ENCODE measurements at regions not wholly inside any gene's neighbourhood (a gene's known extent, or its start where the extent isn't known, plus 50 kb on each side); places are given as distances from the start of the nearest gene placed in this dataset.

DNA sequence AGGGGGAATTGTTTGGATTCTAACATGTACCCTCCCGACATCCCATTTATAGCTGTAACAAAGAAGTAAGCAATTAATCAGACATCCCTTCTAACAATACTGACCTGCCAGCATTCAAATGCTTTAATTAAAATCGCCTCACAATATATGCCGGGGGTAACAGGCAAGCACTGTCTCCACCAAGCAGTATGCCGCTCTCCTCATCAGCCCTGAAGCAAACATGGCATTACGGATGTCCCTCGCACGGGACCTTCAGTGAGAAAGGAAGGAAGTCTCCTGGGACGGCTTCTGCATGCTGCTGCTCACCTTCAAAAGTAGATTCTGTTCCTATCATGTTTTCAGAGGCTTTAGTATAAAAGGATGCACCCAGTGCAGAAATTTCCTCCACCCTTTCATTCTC is 292.7 kb upstream of the POU3F3 start:
- TF ChIP-seq, protein P1, sequence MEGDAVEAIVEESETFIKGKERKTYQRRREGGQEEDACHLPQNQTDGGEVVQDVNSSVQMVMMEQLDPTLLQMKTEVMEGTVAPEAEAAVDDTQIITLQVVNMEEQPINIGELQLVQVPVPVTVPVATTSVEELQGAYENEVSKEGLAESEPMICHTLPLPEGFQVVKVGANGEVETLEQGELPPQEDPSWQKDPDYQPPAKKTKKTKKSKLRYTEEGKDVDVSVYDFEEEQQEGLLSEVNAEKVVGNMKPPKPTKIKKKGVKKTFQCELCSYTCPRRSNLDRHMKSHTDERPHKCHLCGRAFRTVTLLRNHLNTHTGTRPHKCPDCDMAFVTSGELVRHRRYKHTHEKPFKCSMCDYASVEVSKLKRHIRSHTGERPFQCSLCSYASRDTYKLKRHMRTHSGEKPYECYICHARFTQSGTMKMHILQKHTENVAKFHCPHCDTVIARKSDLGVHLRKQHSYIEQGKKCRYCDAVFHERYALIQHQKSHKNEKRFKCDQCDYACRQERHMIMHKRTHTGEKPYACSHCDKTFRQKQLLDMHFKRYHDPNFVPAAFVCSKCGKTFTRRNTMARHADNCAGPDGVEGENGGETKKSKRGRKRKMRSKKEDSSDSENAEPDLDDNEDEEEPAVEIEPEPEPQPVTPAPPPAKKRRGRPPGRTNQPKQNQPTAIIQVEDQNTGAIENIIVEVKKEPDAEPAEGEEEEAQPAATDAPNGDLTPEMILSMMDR (IDR thresholded peaks at IDR 0.05; ENCODE audit: unreplicated experiment) = no peak

DNA sequence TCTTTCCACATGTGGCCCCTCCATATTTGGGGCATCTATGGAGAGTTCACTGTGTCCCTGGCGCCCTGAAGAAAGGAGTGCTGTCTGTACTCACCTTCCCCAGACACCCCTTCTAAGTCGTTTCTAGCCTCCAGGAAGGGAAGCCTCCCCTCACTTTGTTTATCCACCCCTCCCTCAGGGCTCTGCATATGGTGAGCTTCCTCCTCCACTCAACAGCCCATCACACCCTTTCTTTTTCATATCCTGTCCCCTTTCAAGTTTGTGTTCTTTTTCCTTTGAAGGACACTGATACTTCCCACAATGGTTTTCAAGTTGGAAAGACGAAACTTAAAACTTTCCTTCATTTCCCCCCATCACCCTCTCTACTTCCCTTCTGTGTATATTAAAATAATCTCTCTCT is 291.4 kb upstream of the POU3F3 start:
- H3K27me3 Mint-ChIP-seq (ENCODE audit: insufficient read depth, unreplicated experiment) = peaks cover 68% of the 10 kb centered on the region
- no peak overlapping the region for H3K4me3 Mint-ChIP-seq (ENCODE audit: unreplicated experiment)
- ChIA-PET POLR2A (no interaction called here), CTCF (interaction anchor here (0.6 to 0.7 kb wide), 2 partner anchors 20 to 115 kb away, joined by 3 read pairs; no protein-coding TSS in a partner anchor)
- no peaks in the 10 kb centered on the region for H3K36me3 Mint-ChIP-seq (ENCODE audit: insufficient read depth, unreplicated experiment)
- no peaks in the 10 kb centered on the region for H3K9me3 Mint-ChIP-seq (ENCODE audit: unreplicated experiment)
- H3K4me1 Mint-ChIP-seq (ENCODE audit: insufficient read depth, unreplicated experiment) = peaks cover 5% of the 10 kb centered on the region
- DNase-seq (ENCODE audit: unreplicated experiment) = no peak
- H3K27ac Mint-ChIP-seq (ENCODE audit: low read depth, unreplicated experiment) = no peak overlapping the region
- BruUV-seq (replicated peaks) = no TSS peak
- intact Hi-C loops (cut with micrococcal nuclease) = no loop called here
- TF ChIP-seq, protein P1 (IDR thresholded peaks at IDR 0.05; ENCODE audit: unreplicated experiment) = no peak

More for the DNA sequence above, 292.7 kb upstream of the POU3F3 start:
- no TSS peak for BruUV-seq (replicated peaks)
- peaks cover 81% of the 10 kb centered on the region for H3K27me3 Mint-ChIP-seq (ENCODE audit: insufficient read depth, unreplicated experiment)
- H3K27ac Mint-ChIP-seq (ENCODE audit: low read depth, unreplicated experiment) = no peak overlapping the region
- H3K36me3 Mint-ChIP-seq (ENCODE audit: insufficient read depth, unreplicated experiment) = peaks cover 7% of the 10 kb centered on the region
- H3K9me3 Mint-ChIP-seq (ENCODE audit: unreplicated experiment) = no peaks in the 10 kb centered on the region
- DNase-seq (ENCODE audit: unreplicated experiment) = no peak
- H3K4me3 Mint-ChIP-seq (ENCODE audit: unreplicated experiment) = no peak overlapping the region
- ChIA-PET POLR2A (no interaction called here), CTCF (interaction anchor here (0.7 kb wide), 1 partner anchor 28 kb away, joined by 3 read pairs; no protein-coding TSS in a partner anchor)
- intact Hi-C loops (cut with micrococcal nuclease) = no loop called here
- peaks cover 5% of the 10 kb centered on the region for H3K4me1 Mint-ChIP-seq (ENCODE audit: insufficient read depth, unreplicated experiment)

DNA sequence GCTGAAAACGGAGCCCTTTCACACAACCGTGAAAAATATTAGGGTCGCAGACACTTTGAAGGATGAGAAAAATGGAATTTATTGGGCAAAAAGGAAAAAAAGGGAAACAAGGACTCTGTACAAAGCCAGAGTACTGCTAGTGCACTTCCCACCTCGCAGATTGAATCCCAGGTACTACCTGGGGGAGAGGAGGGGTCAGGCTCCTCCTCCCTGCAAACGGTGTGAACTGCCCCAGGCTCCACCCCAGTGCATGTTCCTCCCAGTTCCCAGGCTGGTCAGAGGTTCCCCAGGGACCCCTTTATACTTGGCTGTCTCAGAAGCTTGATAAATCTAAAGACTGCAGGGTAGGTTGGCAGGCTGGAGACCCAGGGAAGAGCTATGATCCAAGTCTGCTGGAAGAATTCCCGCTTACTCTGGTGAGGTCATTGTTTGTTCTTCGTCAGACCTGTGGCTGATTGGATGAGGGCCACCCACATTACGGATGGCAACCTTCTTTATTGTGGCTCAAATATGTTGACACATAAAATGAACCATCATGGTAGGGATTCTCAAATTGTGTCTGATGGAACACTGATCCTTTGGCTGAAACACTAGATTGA is 290.4 kb upstream of the POU3F3 start:
- H3K9me3 Mint-ChIP-seq (ENCODE audit: unreplicated experiment) = no peaks in the 10 kb centered on the region
- H3K4me1 Mint-ChIP-seq (ENCODE audit: insufficient read depth, unreplicated experiment) = peaks cover 5% of the 10 kb centered on the region

DNA sequence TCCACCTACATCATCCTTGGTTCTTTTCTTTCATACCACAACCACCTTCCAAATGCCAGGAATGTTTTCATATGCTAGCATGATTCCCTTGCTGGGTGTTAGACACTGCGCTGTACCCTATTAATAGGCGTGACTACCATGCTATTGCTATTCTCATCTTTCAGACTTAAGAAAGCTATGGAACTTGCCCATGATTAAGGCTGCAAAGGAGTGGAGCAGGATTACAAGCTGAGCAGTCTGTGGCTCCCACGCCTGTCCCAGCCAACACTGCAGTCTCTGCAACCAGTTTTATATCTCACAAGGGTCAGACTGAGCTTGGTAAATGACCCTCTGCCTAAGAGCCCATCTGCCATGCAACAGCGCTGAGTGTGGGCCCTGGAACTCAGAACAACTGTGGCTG is 285.7 kb upstream of the POU3F3 start:
- no peak overlapping the region for H3K4me3 Mint-ChIP-seq (ENCODE audit: unreplicated experiment)
- H3K4me1 Mint-ChIP-seq (ENCODE audit: insufficient read depth, unreplicated experiment) = peaks cover 12% of the 10 kb centered on the region
- POLR2A ChIA-PET = no interaction called here
- peaks cover 5% of the 10 kb centered on the region for H3K36me3 Mint-ChIP-seq (ENCODE audit: insufficient read depth, unreplicated experiment)
- CTCF ChIA-PET = no interaction called here
- H3K9me3 Mint-ChIP-seq (ENCODE audit: unreplicated experiment) = no peaks in the 10 kb centered on the region
- no TSS peak for BruUV-seq (replicated peaks)
- H3K27me3 Mint-ChIP-seq (ENCODE audit: insufficient read depth, unreplicated experiment) = peaks cover 17% of the 10 kb centered on the region
- TF ChIP-seq, protein P1 (IDR thresholded peaks at IDR 0.05; ENCODE audit: unreplicated experiment) = no peak
- intact Hi-C loops (cut with micrococcal nuclease) = no loop called here
- DNase-seq (ENCODE audit: unreplicated experiment) = no peak
- no peak overlapping the region for H3K27ac Mint-ChIP-seq (ENCODE audit: low read depth, unreplicated experiment)

More for the DNA sequence above, 290.4 kb upstream of the POU3F3 start:
- no peak overlapping the region for H3K4me3 Mint-ChIP-seq (ENCODE audit: unreplicated experiment)
- BruUV-seq (replicated peaks) = no TSS peak
- peaks cover 59% of the 10 kb centered on the region for H3K27me3 Mint-ChIP-seq (ENCODE audit: insufficient read depth, unreplicated experiment)
- CTCF ChIA-PET = interaction anchor here (0.6 kb wide), 1 partner anchor 21 kb away, joined by 3 read pairs; no protein-coding TSS in a partner anchor
- peak; percentile 54 for DNase-seq (ENCODE audit: unreplicated experiment)
- TF ChIP-seq, protein P1 (IDR thresholded peaks at IDR 0.05; ENCODE audit: unreplicated experiment) = no peak
- peaks cover 5% of the 10 kb centered on the region for H3K36me3 Mint-ChIP-seq (ENCODE audit: insufficient read depth, unreplicated experiment)
- POLR2A ChIA-PET = no interaction called here
- no peak overlapping the region for H3K27ac Mint-ChIP-seq (ENCODE audit: low read depth, unreplicated experiment)
- intact Hi-C loops (cut with micrococcal nuclease) = no loop called here
